Activated CD4-positive, alpha-beta memory T cell treated with anti-CD3 and anti-CD28 coated beads, Interleukin-2, amount 10 ng/mL, durations not matched to agents 7 days and 5 days (primary cell): ENCODE measurements at regions not wholly inside any gene's neighbourhood (a gene's known extent, or its start where the extent isn't known, plus 50 kb on each side); places are given as distances from the start of the nearest gene placed in this dataset.

Experiments used
- CTCF ChIA-PET: fragments of 350-600 bp; sonication (Branson Sonifier 250); formaldehyde crosslinking; loops from one replicate; lab custom pipeline; 2021; ENCODE audit warnings: antibody characterized with exemption, inconsistent platforms; lab: Charles Lee
- POLR2A ChIA-PET: fragments of 350-600 bp; sonication (Branson Sonifier 250); formaldehyde crosslinking; loops from one replicate; lab custom pipeline; 2021; ENCODE audit warnings: antibody characterized with exemption; lab: Charles Lee
- DNase-seq: peaks from one replicate; pipeline ENCODE4 v3.0.0-alpha.2; 2020
- H3K27ac Mint-ChIP-seq: one replicate; pipeline ENCODE4 v1.8.0; 2021; ENCODE audit warnings: mild to moderate bottlenecking, mixed read lengths
- H3K27me3 Mint-ChIP-seq: one replicate; pipeline ENCODE4 v1.8.0; 2021; ENCODE audit warnings: mixed read lengths
- H3K36me3 Mint-ChIP-seq: one replicate; pipeline ENCODE4 v1.8.0; 2021; ENCODE audit warnings: low read depth, mixed read lengths
- H3K4me1 Mint-ChIP-seq: one replicate; pipeline ENCODE4 v1.8.0; 2021; ENCODE audit warnings: mixed read lengths
- H3K4me3 Mint-ChIP-seq: one replicate; pipeline ENCODE4 v1.8.0; 2021; ENCODE audit warnings: mild to moderate bottlenecking, mixed read lengths
- H3K9me3 Mint-ChIP-seq: one replicate; pipeline ENCODE4 v1.8.0; 2021; ENCODE audit warnings: mixed read lengths

- DNase-seq, result no peak
- Mint-ChIP-seq H3K27me3 (no peaks in the 10 kb centered on the region), H3K4me3 (no peak overlapping the region), H3K27ac (no peak overlapping the region), H3K4me1 (no peaks in the 10 kb centered on the region), H3K9me3 (peaks cover 7% of the 10 kb centered on the region), H3K36me3 (no peaks in the 10 kb centered on the region)
- ChIA-PET POLR2A (no interaction called here), CTCF (no interaction called here)
These were observed 398.4 kb upstream of the ID4 start for GRCh38 chr6:19438566-19439353.

- no peak overlapping the region for H3K27ac Mint-ChIP-seq
- H3K36me3 Mint-ChIP-seq, result no peaks in the 10 kb centered on the region
- ChIA-PET CTCF (no interaction called here), POLR2A (no interaction called here)
- no peak for DNase-seq
- no peaks in the 10 kb centered on the region for H3K27me3 Mint-ChIP-seq
- no peak overlapping the region for H3K4me3 Mint-ChIP-seq
- peaks cover 7% of the 10 kb centered on the region for H3K9me3 Mint-ChIP-seq
- H3K4me1 Mint-ChIP-seq, result no peaks in the 10 kb centered on the region
These were observed 396.6 kb upstream of the ID4 start for GRCh38 chr6:19440531-19440930.

DNA sequence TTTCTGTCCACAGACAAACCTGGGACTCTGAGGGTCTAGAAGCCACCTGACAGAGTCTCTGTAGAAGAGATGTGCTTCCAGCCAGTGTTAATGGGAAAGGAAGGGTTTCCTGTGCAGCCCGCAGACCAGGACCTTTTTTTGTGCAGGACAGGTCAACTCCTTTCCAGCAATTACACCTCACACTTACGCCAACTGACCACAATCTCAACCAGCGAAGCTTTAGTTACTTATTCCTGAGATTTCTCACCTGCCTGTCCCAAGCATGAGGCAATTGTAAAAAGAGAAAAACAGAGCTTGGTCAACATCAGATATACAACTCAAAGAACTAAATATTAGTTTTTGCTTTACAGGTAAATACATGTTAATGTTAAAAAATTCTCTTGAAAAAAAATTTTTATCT, 393.8 kb upstream of the ID4 start:
- POLR2A ChIA-PET, result no interaction called here
- no peak overlapping the region for H3K4me3 Mint-ChIP-seq
- H3K27ac Mint-ChIP-seq, result no peak overlapping the region
- CTCF ChIA-PET, result no interaction called here
- no peaks in the 10 kb centered on the region for H3K36me3 Mint-ChIP-seq
- H3K9me3 Mint-ChIP-seq, result peaks cover 3% of the 10 kb centered on the region
- DNase-seq, result no peak
- H3K4me1 Mint-ChIP-seq, result no peaks in the 10 kb centered on the region
- no peaks in the 10 kb centered on the region for H3K27me3 Mint-ChIP-seq

DNA sequence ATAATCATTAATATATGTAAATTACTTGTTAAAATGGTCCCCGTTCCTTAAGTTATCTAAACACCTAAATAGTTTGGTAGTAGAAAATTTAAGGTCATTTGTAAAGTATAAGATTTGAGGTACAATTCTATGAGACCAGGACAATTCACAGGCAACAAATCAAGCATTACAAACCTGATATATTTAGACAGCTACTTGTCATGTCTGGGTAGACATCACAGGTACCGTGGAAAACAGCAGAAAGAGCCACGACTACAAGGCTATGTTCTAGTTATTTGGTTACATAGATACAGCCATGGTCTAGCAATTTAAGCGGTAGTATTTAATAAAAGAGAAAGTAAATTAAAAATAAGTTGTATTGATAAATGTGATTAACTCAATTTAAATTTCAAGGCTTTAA, 393.1 kb upstream of the ID4 start:
- no peaks in the 10 kb centered on the region for H3K4me1 Mint-ChIP-seq

GRCh38 chr6:19444481-19444880, 392.7 kb upstream of the ID4 start:
- no peak for DNase-seq
- ChIA-PET CTCF (no interaction called here), POLR2A (no interaction called here)
- Mint-ChIP-seq H3K27me3 (no peaks in the 10 kb centered on the region), H3K36me3 (no peaks in the 10 kb centered on the region), H3K27ac (no peak overlapping the region), H3K4me1 (no peaks in the 10 kb centered on the region), H3K9me3 (peaks cover 3% of the 10 kb centered on the region), H3K4me3 (no peak overlapping the region)

More for the DNA sequence above, 393.1 kb upstream of the ID4 start:
- ChIA-PET CTCF (no interaction called here), POLR2A (no interaction called here)
- no peaks in the 10 kb centered on the region for H3K27me3 Mint-ChIP-seq
- no peak for DNase-seq
- H3K27ac Mint-ChIP-seq, result no peak overlapping the region
- no peak overlapping the region for H3K4me3 Mint-ChIP-seq
- peaks cover 3% of the 10 kb centered on the region for H3K9me3 Mint-ChIP-seq
- no peaks in the 10 kb centered on the region for H3K36me3 Mint-ChIP-seq

DNA sequence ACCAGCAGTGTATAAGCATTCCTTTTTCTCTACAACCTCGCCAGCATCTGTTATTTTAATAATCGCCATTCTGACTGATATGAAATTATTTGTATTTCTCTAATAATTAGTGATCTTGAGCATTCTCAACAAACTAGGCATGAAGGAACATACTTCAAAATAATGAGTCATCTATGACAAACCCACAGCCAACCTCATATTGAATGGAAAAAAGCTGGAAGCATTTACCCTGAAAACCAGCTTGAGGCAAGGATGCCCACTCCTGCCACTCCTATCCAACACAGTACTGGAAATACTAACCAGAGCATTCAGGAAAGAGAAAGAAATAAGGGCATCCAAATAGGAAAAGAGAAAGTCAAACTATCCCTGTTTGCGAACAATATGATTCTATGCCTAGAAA, 390.6 kb upstream of the ID4 start:
- H3K4me3 Mint-ChIP-seq, result no peak overlapping the region
- POLR2A ChIA-PET, result no interaction called here
- no peak overlapping the region for H3K27ac Mint-ChIP-seq
- H3K9me3 Mint-ChIP-seq, result peaks cover 3% of the 10 kb centered on the region
- H3K4me1 Mint-ChIP-seq, result no peaks in the 10 kb centered on the region
- DNase-seq, result no peak
- CTCF ChIA-PET, result no interaction called here
- no peaks in the 10 kb centered on the region for H3K36me3 Mint-ChIP-seq
- H3K27me3 Mint-ChIP-seq, result no peaks in the 10 kb centered on the region

DNA sequence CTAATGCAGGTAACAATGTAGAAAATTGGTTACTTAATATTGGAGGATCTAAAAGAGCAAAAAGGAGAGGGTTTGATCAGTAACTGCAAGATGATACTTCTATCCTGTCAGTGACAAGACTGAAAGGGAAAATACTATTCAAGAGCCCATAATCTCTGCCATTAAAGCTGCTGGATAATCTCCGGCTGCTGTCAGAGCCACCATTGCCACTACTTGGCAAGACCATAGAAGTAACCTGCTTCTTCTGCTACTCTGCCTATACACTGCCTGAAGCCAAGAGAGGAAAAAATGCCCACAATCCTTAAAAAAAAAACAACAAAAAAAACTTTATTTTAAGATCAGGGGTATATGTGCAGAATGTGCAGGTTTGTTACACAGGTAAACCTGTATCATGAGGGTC, 386.5 kb upstream of the ID4 start:
- H3K36me3 Mint-ChIP-seq, result no peaks in the 10 kb centered on the region
- H3K4me1 Mint-ChIP-seq, result no peaks in the 10 kb centered on the region
- H3K27ac Mint-ChIP-seq, result no peak overlapping the region
- peaks cover 4% of the 10 kb centered on the region for H3K9me3 Mint-ChIP-seq
- no peak overlapping the region for H3K4me3 Mint-ChIP-seq
- H3K27me3 Mint-ChIP-seq, result no peaks in the 10 kb centered on the region
- ChIA-PET CTCF (no interaction called here), POLR2A (no interaction called here)
- no peak for DNase-seq

DNA sequence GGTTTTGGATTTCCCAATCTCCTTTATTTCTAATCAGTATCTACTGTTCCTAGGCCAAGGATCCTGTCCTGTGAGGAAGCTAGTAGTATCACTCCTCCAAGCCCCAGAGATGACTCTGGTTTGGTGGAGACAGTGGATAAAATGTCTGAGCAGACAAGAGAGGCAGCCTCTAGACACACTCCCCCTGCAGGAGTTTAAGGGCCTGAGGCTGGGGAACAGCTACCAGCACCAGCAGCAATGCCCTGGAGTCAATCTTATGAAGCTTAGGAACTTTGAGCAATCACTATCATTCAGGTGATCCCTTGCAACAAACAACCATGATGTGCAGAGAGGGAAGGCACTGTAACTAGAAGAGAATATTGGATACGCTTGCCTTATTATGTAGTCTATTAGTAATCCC, 384.7 kb upstream of the ID4 start:
- Mint-ChIP-seq H3K27ac (no peak overlapping the region), H3K9me3 (peaks cover 2% of the 10 kb centered on the region), H3K4me1 (no peaks in the 10 kb centered on the region), H3K27me3 (no peaks in the 10 kb centered on the region), H3K4me3 (no peak overlapping the region), H3K36me3 (no peaks in the 10 kb centered on the region)
- DNase-seq, result no peak
- ChIA-PET POLR2A (no interaction called here), CTCF (no interaction called here)

DNA sequence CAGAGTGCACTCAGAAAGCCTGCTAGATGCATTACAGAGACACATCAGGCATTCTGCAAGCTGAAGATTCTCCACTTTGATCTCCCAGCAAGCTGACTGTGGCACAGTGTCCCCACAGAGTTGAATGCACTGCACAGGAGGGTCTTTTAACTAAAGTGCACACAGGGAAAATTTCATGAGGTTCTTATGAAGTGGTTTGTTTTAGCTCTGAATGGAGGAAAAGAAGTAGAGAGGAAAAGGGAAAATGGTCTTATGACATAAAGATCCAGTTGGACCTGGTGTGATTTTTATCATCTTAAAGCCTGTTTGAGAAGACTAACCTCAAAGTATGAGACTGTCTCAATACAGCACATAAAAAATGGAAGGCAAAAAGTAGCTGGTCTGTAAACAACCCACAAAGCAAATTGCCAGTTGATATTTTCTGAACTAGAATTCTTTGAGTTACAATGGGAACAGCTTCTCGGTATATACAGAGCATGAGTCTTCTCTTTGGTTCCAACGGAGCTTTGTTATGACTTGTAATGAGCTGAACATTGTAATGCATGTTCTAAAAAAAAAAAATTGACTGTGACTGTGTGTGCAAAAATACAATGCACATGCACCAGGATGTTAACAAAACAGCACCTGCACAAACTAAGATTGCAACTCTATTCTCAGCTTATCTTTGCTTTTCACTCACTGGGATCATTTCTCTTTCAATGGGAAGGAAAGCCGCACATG, 383.0 kb upstream of the ID4 start:
- Mint-ChIP-seq H3K9me3 (peaks cover 2% of the 10 kb centered on the region), H3K27ac (no peak overlapping the region), H3K36me3 (no peaks in the 10 kb centered on the region), H3K4me3 (no peak overlapping the region), H3K4me1 (no peaks in the 10 kb centered on the region), H3K27me3 (no peaks in the 10 kb centered on the region)
- CTCF ChIA-PET, result no interaction called here
- POLR2A ChIA-PET, result no interaction called here
- no peak for DNase-seq

DNA sequence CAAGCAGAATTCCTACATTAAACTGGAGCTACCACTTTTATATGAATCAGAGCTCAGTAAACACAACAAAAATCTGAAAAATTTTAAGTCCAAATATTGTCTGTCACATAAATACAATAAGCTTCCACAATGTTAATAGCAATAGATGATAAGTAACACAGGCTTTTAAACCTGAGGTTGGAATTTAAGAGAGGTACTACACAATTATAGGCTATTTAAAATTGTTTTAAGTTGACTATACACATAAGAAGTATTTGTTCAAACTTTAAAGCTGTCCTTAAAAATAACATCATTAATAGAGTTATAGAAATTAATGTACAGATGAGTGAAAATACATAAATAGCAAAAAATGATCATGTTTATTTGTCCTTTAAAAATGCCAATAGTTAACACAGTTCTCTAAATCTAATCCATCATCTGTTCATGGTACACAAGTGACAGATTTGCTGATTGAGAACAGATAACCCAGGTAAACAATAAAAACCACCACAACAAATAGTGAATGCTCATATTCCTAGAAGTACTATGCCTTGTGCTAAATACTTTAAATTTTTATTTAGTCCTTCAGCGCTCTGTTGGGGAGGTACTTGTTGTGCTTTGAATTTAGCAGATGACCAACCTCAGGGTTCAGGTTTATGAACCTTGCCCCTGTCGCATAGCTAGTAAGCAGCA, 382.3 kb upstream of the ID4 start:
- H3K4me1 Mint-ChIP-seq, result no peaks in the 10 kb centered on the region
- POLR2A ChIA-PET, result no interaction called here
- no peak overlapping the region for H3K27ac Mint-ChIP-seq
- H3K27me3 Mint-ChIP-seq, result no peaks in the 10 kb centered on the region
- peaks cover 2% of the 10 kb centered on the region for H3K9me3 Mint-ChIP-seq
- CTCF ChIA-PET, result no interaction called here
- no peaks in the 10 kb centered on the region for H3K36me3 Mint-ChIP-seq
- H3K4me3 Mint-ChIP-seq, result no peak overlapping the region
- DNase-seq, result no peak

DNA sequence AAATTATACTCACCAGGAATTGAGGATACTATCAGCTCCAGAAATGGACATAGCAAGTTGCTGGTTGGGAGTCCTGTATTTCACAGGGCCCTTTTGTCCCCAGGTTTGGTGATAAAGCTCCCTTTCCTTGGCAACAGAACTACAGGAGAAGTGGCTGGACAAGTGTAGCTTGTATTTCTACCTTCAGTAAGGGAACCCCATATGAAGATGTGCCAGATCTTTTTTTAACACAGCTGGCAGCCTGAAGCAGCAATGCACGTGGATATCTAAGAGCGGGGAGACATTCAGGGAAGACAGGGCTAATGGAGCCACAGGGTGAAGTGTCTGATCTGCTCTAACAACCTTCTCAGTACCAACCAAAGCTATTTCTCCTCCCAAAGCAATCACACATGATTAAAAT, 373.9 kb upstream of the ID4 start:
- Mint-ChIP-seq H3K9me3 (peaks cover 2% of the 10 kb centered on the region), H3K4me3 (no peak overlapping the region), H3K4me1 (no peaks in the 10 kb centered on the region), H3K27me3 (no peaks in the 10 kb centered on the region), H3K27ac (no peak overlapping the region), H3K36me3 (no peaks in the 10 kb centered on the region)
- ChIA-PET POLR2A (no interaction called here), CTCF (no interaction called here)
- no peak for DNase-seq

DNA sequence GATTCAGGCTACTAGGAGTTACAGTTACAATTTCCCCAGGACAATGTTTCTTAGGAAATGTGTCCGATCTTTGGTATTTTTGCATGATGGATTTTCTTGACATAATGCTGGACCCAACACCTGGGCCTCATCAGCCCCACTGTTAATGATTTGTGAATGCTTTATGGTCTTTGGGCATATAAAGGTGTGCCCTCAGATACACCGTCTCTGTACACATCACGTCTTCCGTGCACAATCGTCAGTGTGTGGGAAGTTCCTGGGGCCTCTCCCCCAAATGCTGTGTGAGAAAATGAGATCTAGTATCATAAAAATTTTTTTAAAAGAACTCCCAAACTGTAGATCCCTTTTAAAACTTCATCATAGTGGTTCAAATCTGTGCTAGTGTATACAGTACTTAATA, 373.2 kb upstream of the ID4 start:
- no peak overlapping the region for H3K4me3 Mint-ChIP-seq
- H3K9me3 Mint-ChIP-seq, result peaks cover 2% of the 10 kb centered on the region
- H3K36me3 Mint-ChIP-seq, result no peaks in the 10 kb centered on the region
- ChIA-PET POLR2A (no interaction called here), CTCF (no interaction called here)
- no peak overlapping the region for H3K27ac Mint-ChIP-seq
- no peaks in the 10 kb centered on the region for H3K4me1 Mint-ChIP-seq
- H3K27me3 Mint-ChIP-seq, result no peaks in the 10 kb centered on the region
- no peak for DNase-seq

- ChIA-PET CTCF (no interaction called here), POLR2A (no interaction called here)
- no peak for DNase-seq
- Mint-ChIP-seq H3K27me3 (no peaks in the 10 kb centered on the region), H3K27ac (no peak overlapping the region), H3K4me3 (no peak overlapping the region), H3K36me3 (no peaks in the 10 kb centered on the region), H3K4me1 (no peaks in the 10 kb centered on the region), H3K9me3 (no peaks in the 10 kb centered on the region)
These were observed 371.9 kb upstream of the ID4 start for GRCh38 chr6:19465256-19465655.
